ENCODE measurements at regions not wholly inside any gene's neighbourhood (a gene's known extent, or its start where the extent isn't known, plus 50 kb on each side); places are given as distances from the start of the nearest gene placed in this dataset.

GRCh38 chr10:33803248-33803647 lies 468.8 kb upstream of the NRP1 start:
- Histone ChIP-seq H3K4me1 (peaks cover 0 to 19% (median 9%) of the 10 kb centered on the region in 4 donors), H3K27me3 (no peaks in the 10 kb centered on the region), H3K27ac (no peak overlapping the region), H3K4me3 (no peak overlapping the region), H3K9me3 (no peaks in the 10 kb centered on the region), H3K36me3 (no peaks in the 10 kb centered on the region)
- WGBS (ENCODE audit: insufficient coverage, low coverage, low lambda C conversion rate, missing lambda C conversion rate): 86% methylated on average over 3 of the region's 3 CpGs
- intact Hi-C loops (cut with DNase I): no loop called here
- ATAC-seq: peak in 1 of 4 donors; percentile 61
- no peak for DNase-seq
- no peak for TF ChIP-seq CTCF (IDR thresholded peaks at IDR 0.05)
- no peak for TF ChIP-seq POLR2A (IDR thresholded peaks at IDR 0.05)

GRCh38 chr10:33802566-33802965 lies 468.1 kb upstream of the NRP1 start:
- Histone ChIP-seq H3K4me1 (peaks cover 0 to 19% (median 9%) of the 10 kb centered on the region in 4 donors), H3K9me3 (no peaks in the 10 kb centered on the region), H3K36me3 (no peaks in the 10 kb centered on the region), H3K27me3 (no peaks in the 10 kb centered on the region), H3K27ac (no peak overlapping the region), H3K4me3 (no peak overlapping the region)
- TF ChIP-seq POLR2A (IDR thresholded peaks at IDR 0.05): no peak
- TF ChIP-seq CTCF (IDR thresholded peaks at IDR 0.05): no peak
- ATAC-seq (no peak), DNase-seq (no peak)
- intact Hi-C loops (cut with DNase I): no loop called here
- WGBS (ENCODE audit: insufficient coverage, low coverage, low lambda C conversion rate, missing lambda C conversion rate): 84% methylated on average over 4 of the region's 4 CpGs

- Histone ChIP-seq H3K27me3 (no peaks in the 10 kb centered on the region), H3K9me3 (no peaks in the 10 kb centered on the region), H3K36me3 (no peaks in the 10 kb centered on the region), H3K4me3 (no peak overlapping the region), H3K27ac (no peak overlapping the region), H3K4me1 (peaks cover 0 to 19% (median 9%) of the 10 kb centered on the region in 4 donors)
- 55% methylated on average over 2 of the region's 2 CpGs for WGBS (ENCODE audit: insufficient coverage, low coverage, low lambda C conversion rate, missing lambda C conversion rate)
- TF ChIP-seq CTCF (IDR thresholded peaks at IDR 0.05) (no peak), POLR2A (IDR thresholded peaks at IDR 0.05) (no peak)
- intact Hi-C loops (cut with DNase I): no loop called here
- ATAC-seq: peak in 1 of 4 donors; percentile 72
- DNase-seq: no peak
Observed at GRCh38 chr10:33801705-33802104, 467.2 kb upstream of the NRP1 start.

- H3K27ac ChIP-seq: no peak overlapping the region
- H3K4me3 ChIP-seq: no peak overlapping the region
- H3K9me3 ChIP-seq: no peaks in the 10 kb centered on the region
- ATAC-seq: no peak
- peaks cover 0 to 17% (median 8%) of the 10 kb centered on the region in 4 donors for H3K4me1 ChIP-seq
- DNase-seq: no peak
- intact Hi-C loops (cut with DNase I): no loop called here
- TF ChIP-seq CTCF (IDR thresholded peaks at IDR 0.05): no peak
- TF ChIP-seq POLR2A (IDR thresholded peaks at IDR 0.05): no peak
- H3K36me3 ChIP-seq: no peaks in the 10 kb centered on the region
- H3K27me3 ChIP-seq: no peaks in the 10 kb centered on the region
Observed at GRCh38 chr10:33800986-33801385, 466.5 kb upstream of the NRP1 start.

GRCh38 chr10:33800545-33800944 lies 466.1 kb upstream of the NRP1 start:
- no peak for TF ChIP-seq POLR2A (IDR thresholded peaks at IDR 0.05)
- TF ChIP-seq CTCF (IDR thresholded peaks at IDR 0.05): no peak
- WGBS (ENCODE audit: insufficient coverage, low coverage, low lambda C conversion rate, missing lambda C conversion rate): 70% methylated on average over 5 of the region's 5 CpGs
- intact Hi-C loops (cut with DNase I): no loop called here

More at GRCh38 chr10:33800545-33800944, 466.1 kb upstream of the NRP1 start:
- Histone ChIP-seq H3K4me3 (no peak overlapping the region), H3K9me3 (no peaks in the 10 kb centered on the region), H3K4me1 (peaks cover 0 to 15% (median 6%) of the 10 kb centered on the region in 4 donors), H3K27ac (no peak overlapping the region), H3K27me3 (no peaks in the 10 kb centered on the region), H3K36me3 (no peaks in the 10 kb centered on the region)
- ATAC-seq (no peak), DNase-seq (no peak)

Data from right lobe of liver (tissue), 6 donors.